Endothelial cell (in vitro differentiated cells): ENCODE measurements at regions not wholly inside any gene's neighbourhood (a gene's known extent, or its start where the extent isn't known, plus 50 kb on each side); places are given as distances from the start of the nearest gene placed in this dataset.
"Not testable (repeated sequence)": the region's sequence is repeated elsewhere in the genome, so short reads cannot be mapped to it uniquely, and the experiment has no call there.

Experiments
- DNase-seq: peaks from one replicate; pipeline ENCODE4 v3.0.0; 2021; ENCODE audit warnings: low spot score
- H3K27ac Mint-ChIP-seq: one replicate; pipeline ENCODE4 v1.8.0; 2021; ENCODE audit warnings: mixed read lengths, inconsistent platforms; ENCODE audit not compliant: unreplicated experiment
- H3K27me3 Mint-ChIP-seq: one replicate; pipeline ENCODE4 v1.8.0; 2021; ENCODE audit warnings: mild to moderate bottlenecking, moderate library complexity, mixed read lengths, inconsistent platforms; ENCODE audit not compliant: unreplicated experiment
- H3K36me3 Mint-ChIP-seq: one replicate; pipeline ENCODE4 v1.8.0; 2021; ENCODE audit warnings: mild to moderate bottlenecking, low read depth, mixed read lengths, inconsistent platforms; ENCODE audit not compliant: unreplicated experiment
- H3K4me1 Mint-ChIP-seq: one replicate; pipeline ENCODE4 v1.8.0; 2021; ENCODE audit warnings: mild to moderate bottlenecking, mixed read lengths, inconsistent platforms; ENCODE audit not compliant: unreplicated experiment
- H3K4me3 Mint-ChIP-seq: one replicate; pipeline ENCODE4 v1.8.0; 2021; ENCODE audit warnings: mild to moderate bottlenecking, mixed read lengths, inconsistent platforms; ENCODE audit not compliant: unreplicated experiment
- H3K9me3 Mint-ChIP-seq: one replicate; pipeline ENCODE4 v1.8.0; 2021; ENCODE audit warnings: mixed read lengths, inconsistent platforms; ENCODE audit not compliant: unreplicated experiment
- CTCF ChIP-seq: fragments of 200-600 bp; sonication (generic); IDR thresholded peaks from one replicate; pipeline ENCODE4 v1.5.0; 2021; ENCODE audit warnings: antibody characterized with exemption; ENCODE audit not compliant: unreplicated experiment

GRCh38 chr6:86685230-86685797 is 252.0 kb upstream of the HTR1E start:
- Mint-ChIP-seq H3K27me3 (no peaks in the 10 kb centered on the region), H3K4me3 (no peak overlapping the region), H3K4me1 (no peaks in the 10 kb centered on the region), H3K27ac (no peak overlapping the region), H3K9me3 (no peaks in the 10 kb centered on the region), H3K36me3 (peaks cover 8% of the 10 kb centered on the region)
- no peak for TF ChIP-seq CTCF
- DNase-seq: no peak

- Mint-ChIP-seq H3K27me3 (no peaks in the 10 kb centered on the region), H3K4me1 (no peaks in the 10 kb centered on the region), H3K27ac (no peak overlapping the region), H3K9me3 (no peaks in the 10 kb centered on the region), H3K4me3 (peak overlapping the region; percentile 38), H3K36me3 (peaks cover 8% of the 10 kb centered on the region)
- TF ChIP-seq CTCF: no peak
- DNase-seq: no peak
Observed at GRCh38 chr6:86683132-86683908, 254.0 kb upstream of the HTR1E start.

- Mint-ChIP-seq H3K4me1 (no peaks in the 10 kb centered on the region), H3K27ac (no peak overlapping the region), H3K4me3 (no peak overlapping the region), H3K9me3 (no peaks in the 10 kb centered on the region), H3K36me3 (peaks cover 8% of the 10 kb centered on the region), H3K27me3 (no peaks in the 10 kb centered on the region)
- no peak for DNase-seq
- TF ChIP-seq CTCF: no peak
Observed at GRCh38 chr6:86682297-86682696, 255.0 kb upstream of the HTR1E start.

GRCh38 chr6:86681140-86681539 is 256.2 kb upstream of the HTR1E start:
- H3K9me3 Mint-ChIP-seq, H3K4me3 Mint-ChIP-seq, H3K4me1 Mint-ChIP-seq, DNase-seq, H3K27ac Mint-ChIP-seq, H3K27me3 Mint-ChIP-seq, H3K36me3 Mint-ChIP-seq: not testable (repeated sequence)

GRCh38 chr6:86672125-86672524 is 265.2 kb upstream of the HTR1E start:
- DNase-seq, H3K4me3 Mint-ChIP-seq, H3K27me3 Mint-ChIP-seq, H3K4me1 Mint-ChIP-seq, H3K27ac Mint-ChIP-seq: not testable (repeated sequence)
- Mint-ChIP-seq H3K36me3 (peaks cover 13% of the 10 kb centered on the region), H3K9me3 (peaks cover 21% of the 10 kb centered on the region)

- Mint-ChIP-seq H3K9me3 (peaks cover 5% of the 10 kb centered on the region), H3K27ac (no peak overlapping the region), H3K4me3 (no peak overlapping the region), H3K36me3 (no peaks in the 10 kb centered on the region), H3K4me1 (no peaks in the 10 kb centered on the region), H3K27me3 (no peaks in the 10 kb centered on the region)
- no peak for TF ChIP-seq CTCF
- no peak for DNase-seq
Observed at GRCh38 chr6:86657192-86657591, 280.1 kb upstream of the HTR1E start.
